K562 (cell line): ENCODE measurements at regions not wholly inside any gene's neighbourhood (a gene's known extent, or its start where the extent isn't known, plus 50 kb on each side); places are given as distances from the start of the nearest gene placed in this dataset.

Experiments
- CTBP1 ChIP-seq: fragments of 450-650 bp; IDR thresholded peaks from 2 replicates; pipeline ENCODE4 v1.6.1; 2016; ENCODE audit warnings: borderline replicate concordance
- CTCF ChIP-seq, 3 experiments: IDR thresholded peaks in 2 of 3; conservative IDR thresholded peaks in 1 of 3; 2 replicates each; pipeline ENCODE4 v1.5.1; 2011 to 2012; ENCODE audit warnings: low read length in 3 of 3, mild to moderate bottlenecking in 3 of 3, control low read depth in 2 of 3, improper control_type of control experiment in 1 of 3, inconsistent platforms in 1 of 3, low read depth in 1 of 3, mixed read lengths in 1 of 3, moderate library complexity in 1 of 3; ENCODE audit not compliant: insufficient read depth in 2 of 3
- ELK1 ChIP-seq: sonication (generic); formaldehyde crosslinking; IDR thresholded peaks from 2 replicates; pipeline ENCODE4 v1.8.1; 2022; ENCODE audit warnings: missing genetic modification reagents
- HDAC3 ChIP-seq: fragments of 450-650 bp; IDR thresholded peaks from 2 replicates; pipeline ENCODE4 v1.6.1; 2018; ENCODE audit warnings: borderline replicate concordance, mild to moderate bottlenecking, moderate library complexity; ENCODE audit not compliant: partially characterized antibody
- MED1 ChIP-seq: sonication (generic); formaldehyde crosslinking; IDR thresholded peaks from 2 replicates; pipeline ENCODE4 v1.8.1; 2023; ENCODE audit warnings: missing genetic modification reagents, borderline replicate concordance
- RAD21 ChIP-seq, 2 experiments: fragments of 250-450 bp in 1 of 2; fragments of 450-650 bp in 1 of 2; sonication (Bioruptor Pico) in 1 of 2; formaldehyde crosslinking in 1 of 2; IDR thresholded peaks in 1 of 2; conservative IDR thresholded peaks in 1 of 2; 2 replicates each; pipeline versions ENCODE4 v1.4.0 to v1.8.0; 2020 to 2022; ENCODE audit warnings: mild to moderate bottlenecking in 2 of 2, moderate library complexity in 1 of 2
- RBBP5 ChIP-seq: fragments of 200-600 bp; sonication (generic); IDR thresholded peaks from 2 replicates; pipeline ENCODE4 v1.6.1; 2012; ENCODE audit warnings: borderline replicate concordance, mild to moderate bottlenecking, low read length, control low read depth, inconsistent platforms; ENCODE audit not compliant: insufficient read depth, poor library complexity, severe bottlenecking
- ZNF217 ChIP-seq: sonication (generic); formaldehyde crosslinking; IDR thresholded peaks from 2 replicates; pipeline ENCODE4 v1.8.0; 2022; ENCODE audit warnings: mild to moderate bottlenecking, missing genetic modification reagents
- ZNF445 ChIP-seq: fragments of 250-450 bp; sonication (Bioruptor Pico); IDR thresholded peaks from 2 replicates; pipeline ENCODE4 v1.4.0; 2020; ENCODE audit warnings: low read depth, mild to moderate bottlenecking, moderate library complexity
- TF ChIP-seq, protein P1 (sequence below): sonication (generic); formaldehyde crosslinking; IDR thresholded peaks from 2 replicates; pipeline ENCODE4 v1.8.1; 2023; ENCODE audit warnings: mild to moderate bottlenecking, missing genetic modification reagents

DNA sequence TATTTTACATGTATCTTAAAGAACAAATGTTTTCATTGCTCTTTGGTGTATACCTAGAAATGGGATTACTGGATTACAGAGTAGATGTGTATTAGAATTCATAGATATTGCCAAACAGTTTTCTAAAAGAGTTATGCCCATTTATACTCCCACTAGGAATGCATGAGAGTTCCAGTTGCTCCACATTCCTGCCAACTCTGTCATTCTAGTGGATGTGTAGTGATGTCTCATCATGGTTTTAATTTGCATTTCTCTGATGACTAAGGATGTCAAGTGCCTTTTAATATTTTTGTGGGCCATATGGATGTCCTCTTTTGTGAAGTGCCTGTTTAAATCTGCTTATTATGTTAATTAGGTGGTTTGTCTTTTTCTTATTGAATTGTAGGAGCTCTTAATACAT, 65.6 kb upstream of the BMP2K start:
- no peak for TF ChIP-seq ZNF445
- TF ChIP-seq, protein P1, sequence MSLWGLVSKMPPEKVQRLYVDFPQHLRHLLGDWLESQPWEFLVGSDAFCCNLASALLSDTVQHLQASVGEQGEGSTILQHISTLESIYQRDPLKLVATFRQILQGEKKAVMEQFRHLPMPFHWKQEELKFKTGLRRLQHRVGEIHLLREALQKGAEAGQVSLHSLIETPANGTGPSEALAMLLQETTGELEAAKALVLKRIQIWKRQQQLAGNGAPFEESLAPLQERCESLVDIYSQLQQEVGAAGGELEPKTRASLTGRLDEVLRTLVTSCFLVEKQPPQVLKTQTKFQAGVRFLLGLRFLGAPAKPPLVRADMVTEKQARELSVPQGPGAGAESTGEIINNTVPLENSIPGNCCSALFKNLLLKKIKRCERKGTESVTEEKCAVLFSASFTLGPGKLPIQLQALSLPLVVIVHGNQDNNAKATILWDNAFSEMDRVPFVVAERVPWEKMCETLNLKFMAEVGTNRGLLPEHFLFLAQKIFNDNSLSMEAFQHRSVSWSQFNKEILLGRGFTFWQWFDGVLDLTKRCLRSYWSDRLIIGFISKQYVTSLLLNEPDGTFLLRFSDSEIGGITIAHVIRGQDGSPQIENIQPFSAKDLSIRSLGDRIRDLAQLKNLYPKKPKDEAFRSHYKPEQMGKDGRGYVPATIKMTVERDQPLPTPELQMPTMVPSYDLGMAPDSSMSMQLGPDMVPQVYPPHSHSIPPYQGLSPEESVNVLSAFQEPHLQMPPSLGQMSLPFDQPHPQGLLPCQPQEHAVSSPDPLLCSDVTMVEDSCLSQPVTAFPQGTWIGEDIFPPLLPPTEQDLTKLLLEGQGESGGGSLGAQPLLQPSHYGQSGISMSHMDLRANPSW: no peak
- TF ChIP-seq HDAC3: no peak
- TF ChIP-seq ZNF217: no peak
- no peak for TF ChIP-seq CTBP1
- no peak for TF ChIP-seq MED1
- TF ChIP-seq CTCF (IDR thresholded peaks at IDR 0.05 in 2 of 3, conservative IDR thresholded peaks at IDR 0.05 in 1 of 3; ENCODE audit: insufficient read depth in 2 of 3, low read depth in 1 of 3, low read length in 3 of 3): no peak
- TF ChIP-seq RAD21 (CRISPR knock-in tag; conservative IDR thresholded peaks at IDR 0.05 in 1 of 2, IDR thresholded peaks at IDR 0.05 in 1 of 2): no peak
- no peak for TF ChIP-seq RBBP5
- TF ChIP-seq ELK1 (CRISPR knock-in tag): no peak
